CD4-positive, alpha-beta T cell treated with Interleukin-1 beta for 1 hour (primary cell): ENCODE measurements at regions not wholly inside any gene's neighbourhood (a gene's known extent, or its start where the extent isn't known, plus 50 kb on each side); places are given as distances from the start of the nearest gene placed in this dataset.

Experiments
- DNase-seq, 2 donors: peaks; one replicate each; pipeline ENCODE4 v3.0.0-alpha.2; 2020 to 2022

DNA sequence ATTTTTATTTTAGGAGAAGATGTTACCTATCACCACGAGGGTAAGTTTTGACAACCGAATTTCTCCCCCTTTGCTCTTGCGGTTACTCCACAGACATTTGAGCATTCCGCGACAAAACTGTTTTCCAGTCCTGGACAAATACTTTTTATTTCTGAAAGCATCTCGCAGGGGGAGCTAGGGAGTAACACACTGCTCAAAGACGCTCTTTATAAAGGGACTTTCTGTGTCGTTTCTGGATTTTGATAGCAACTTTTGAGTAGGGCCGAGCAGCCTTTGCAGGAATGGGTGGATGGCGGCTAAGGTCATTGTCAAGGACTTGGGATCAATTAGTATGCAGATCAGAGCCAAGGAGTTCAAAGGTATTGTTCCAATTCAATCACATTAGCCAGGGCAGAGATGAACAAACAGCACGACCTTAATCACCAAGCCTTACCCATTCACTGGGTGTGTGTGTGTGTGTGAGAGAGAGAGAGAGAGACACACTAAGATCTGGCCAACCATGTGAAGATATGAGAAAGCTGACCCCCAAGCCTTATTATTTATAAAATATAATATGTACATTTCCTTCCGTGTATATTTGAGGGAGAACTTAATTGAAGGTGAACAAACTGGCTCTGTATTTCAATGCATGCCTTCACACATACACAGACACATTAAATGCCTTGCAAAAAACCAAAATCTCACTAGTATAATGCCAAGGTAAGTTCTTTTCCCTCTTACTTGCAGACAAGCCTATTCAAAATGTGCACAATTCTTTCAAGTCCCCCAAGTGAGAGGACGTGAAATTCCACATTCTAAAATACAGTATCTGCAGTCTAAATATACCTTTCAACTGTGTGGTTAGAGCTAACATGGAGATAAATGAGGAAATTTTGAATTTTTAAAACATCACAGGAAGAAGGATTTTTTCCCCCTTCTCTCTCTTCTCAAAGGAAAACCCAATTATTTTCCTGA lies 613.8 kb downstream of the VRK1 start:
- DNase-seq: no peak

- no peak for DNase-seq
These were observed 614.9 kb downstream of the VRK1 start for GRCh38 chr14:97411938-97412612.

- DNase-seq: no peak
These were observed 615.9 kb downstream of the VRK1 start for GRCh38 chr14:97413022-97413539.

DNA sequence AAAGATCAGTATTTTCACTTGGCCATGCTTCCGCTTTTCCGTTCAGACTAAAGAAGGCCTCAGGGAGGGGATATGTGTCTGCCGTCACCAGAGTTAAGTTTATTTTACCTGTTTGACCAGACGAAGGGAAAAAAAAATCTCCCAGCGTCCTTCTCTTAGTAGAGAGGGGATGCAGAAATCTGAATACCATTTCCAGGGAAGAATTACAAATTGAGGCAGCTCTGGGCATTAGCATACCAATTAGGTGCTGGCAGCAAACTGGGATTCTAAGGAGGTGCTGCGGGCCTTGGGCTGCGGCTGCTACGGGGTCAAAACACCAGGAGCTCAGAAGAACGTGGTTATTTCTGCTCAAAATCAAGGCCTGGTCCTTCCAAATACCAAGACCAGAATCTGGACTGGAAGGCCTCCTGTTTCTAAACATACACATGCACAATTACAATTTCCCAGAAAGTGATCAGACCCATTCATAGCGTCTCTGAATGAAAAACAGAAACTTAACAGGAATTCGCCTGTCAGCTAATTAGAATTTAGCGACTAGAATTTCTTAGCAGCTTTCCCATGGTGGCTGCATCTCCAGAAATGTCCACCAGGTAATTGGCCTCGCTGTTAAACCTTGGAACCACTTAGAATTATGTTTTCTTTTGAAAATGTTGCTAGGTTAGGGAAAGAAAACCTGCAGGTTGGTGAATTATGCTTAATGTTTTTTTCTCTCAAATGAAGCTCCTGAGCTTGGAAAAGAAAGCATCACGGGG lies 617.0 kb downstream of the VRK1 start:
- DNase-seq: no peak

- DNase-seq: no peak
These were observed 617.5 kb downstream of the VRK1 start for GRCh38 chr14:97414718-97415098.

GRCh38 chr14:97415907-97416306 lies 618.7 kb downstream of the VRK1 start:
- no peak for DNase-seq

- no peak for DNase-seq
These were observed 619.4 kb downstream of the VRK1 start for GRCh38 chr14:97416550-97416949.

DNA sequence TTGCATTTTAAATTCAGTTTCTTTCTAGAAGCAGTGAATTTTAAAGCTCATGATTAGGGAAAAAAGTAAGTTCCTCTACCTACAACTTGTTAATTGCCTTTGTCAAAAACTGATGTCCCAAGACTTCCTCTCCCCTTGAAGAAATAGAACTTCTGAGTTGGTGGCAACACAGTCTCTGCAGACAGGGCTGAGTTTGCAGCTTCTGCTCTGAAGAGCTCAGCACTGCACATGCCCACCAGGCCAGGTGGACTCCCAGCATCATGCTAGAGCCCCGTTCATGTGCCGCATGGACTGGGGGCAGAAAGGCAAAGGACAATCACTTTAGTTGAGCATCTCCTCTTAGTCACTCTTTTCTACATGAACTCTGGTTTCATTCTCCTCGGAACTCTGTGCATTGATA lies 620.1 kb downstream of the VRK1 start:
- DNase-seq: no peak

- no peak for DNase-seq
These were observed 623.0 kb downstream of the VRK1 start for GRCh38 chr14:97420211-97420610.

DNA sequence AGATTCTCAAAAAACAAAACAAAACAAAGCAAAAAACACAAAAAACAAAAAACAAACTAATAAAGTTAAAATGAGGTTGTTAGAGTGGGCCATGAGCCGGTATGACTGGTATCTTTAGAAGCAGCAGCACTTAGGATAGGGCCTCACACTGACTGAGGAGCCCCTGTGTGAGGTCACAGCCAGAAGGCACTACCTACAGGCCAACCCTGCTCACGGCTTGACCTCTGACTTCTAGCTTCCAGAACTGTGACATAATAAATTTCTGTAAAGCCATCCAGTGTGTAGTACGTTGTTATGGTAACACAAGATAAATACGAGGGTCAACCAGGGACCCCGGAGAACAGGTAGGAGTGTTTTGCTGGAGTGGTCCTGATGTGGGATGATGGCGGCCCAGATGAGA lies 629.6 kb downstream of the VRK1 start:
- DNase-seq: no peak

- DNase-seq: no peak
These were observed 631.7 kb downstream of the VRK1 start for GRCh38 chr14:97428808-97429440.

GRCh38 chr14:97432586-97432985 lies 635.4 kb downstream of the VRK1 start:
- peak in 1 of 2 donors; percentile 4 for DNase-seq

DNA sequence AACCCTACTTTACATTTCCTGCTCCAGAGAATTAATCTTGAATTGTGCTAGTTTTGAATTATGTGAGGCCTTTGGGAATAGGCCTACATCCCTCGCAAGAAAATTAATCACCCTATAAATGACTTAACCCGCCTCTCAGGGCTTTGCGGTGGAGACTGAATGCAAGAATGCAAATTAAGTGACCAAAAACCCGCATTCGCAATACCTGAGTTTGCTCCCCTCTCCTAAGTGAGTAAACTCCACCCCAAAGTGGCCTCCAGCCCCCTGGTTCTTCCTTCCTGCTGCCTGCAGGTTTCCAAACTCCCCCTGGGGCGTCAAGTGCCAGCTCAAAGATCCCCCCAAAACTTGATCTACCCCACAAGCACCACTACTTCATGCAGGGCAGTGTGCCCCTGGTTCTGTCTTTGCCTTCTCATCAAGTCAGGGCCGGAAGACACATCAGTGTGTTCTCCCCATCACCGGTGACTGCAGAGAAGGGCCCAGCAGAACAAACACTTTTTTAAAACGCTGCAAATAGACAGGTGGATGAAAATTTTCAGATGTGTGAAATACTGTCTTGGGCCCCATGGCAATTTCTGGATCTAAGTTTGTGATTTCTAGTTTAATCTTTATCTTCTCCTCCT lies 644.7 kb downstream of the VRK1 start:
- no peak for DNase-seq

DNA sequence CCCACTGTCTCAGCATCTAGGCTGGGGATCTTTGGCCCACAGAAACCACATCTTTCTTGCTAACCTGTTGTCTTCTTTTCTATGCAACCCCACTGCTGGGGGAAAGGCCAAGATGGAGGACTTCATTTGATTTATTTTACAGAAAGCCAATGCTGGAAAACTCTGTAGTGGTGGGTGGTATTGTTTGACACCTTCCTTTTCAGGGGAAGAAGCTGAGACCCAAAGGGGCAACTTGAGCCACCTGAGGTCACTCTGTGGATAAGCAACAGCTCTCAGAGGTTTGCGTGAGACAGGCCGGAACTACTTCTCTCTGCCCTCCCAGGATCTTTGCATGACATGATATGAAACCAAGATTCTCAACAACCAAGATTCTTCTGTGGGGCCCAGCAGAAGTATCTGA lies 645.2 kb downstream of the VRK1 start:
- DNase-seq: no peak

GRCh38 chr14:97443412-97443811 lies 646.2 kb downstream of the VRK1 start:
- DNase-seq: no peak

- no peak for DNase-seq
These were observed 647.1 kb downstream of the VRK1 start for GRCh38 chr14:97444248-97444647.

DNA sequence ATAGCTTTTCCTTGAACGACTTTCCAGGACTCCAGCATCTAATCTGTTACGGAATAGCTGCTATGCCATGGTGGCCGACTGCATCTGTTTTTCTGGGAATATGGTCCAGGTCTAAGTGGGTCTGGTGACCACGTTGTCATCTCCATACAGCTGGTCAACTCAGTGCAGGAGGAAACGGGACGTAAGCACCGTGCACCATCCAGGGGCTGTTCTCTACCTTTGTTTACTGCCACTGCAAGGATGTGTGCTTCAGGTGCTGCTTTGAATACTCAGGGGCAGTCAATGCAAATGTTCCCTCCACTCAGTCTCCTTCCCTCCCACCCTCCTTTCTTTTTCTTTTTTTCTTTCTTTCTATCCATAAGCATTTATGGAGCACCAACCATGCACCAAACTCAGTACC lies 648.2 kb downstream of the VRK1 start:
- DNase-seq: no peak

- DNase-seq: no peak
These were observed 648.9 kb downstream of the VRK1 start for GRCh38 chr14:97446087-97446486.

- no peak for DNase-seq
These were observed 655.1 kb downstream of the VRK1 start for GRCh38 chr14:97452314-97452713.

DNA sequence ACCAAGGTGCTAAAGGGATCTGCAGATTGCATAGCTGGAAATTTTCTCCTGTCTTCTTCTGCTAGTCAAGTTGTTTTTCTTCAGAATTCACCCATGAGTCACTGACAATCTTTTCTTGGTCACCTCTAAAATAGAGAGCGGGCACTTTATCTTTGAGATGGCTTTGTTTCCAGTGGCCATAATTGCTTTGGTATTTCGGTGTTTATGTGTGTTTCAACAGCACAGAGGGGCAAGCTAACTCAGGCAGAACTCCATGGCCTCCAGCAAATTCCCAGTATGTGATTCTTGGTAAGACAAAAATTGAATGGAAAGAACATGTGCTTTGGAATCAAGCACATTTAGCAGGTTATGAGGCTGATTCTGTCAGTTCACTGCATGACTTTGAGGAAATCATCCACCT lies 656.8 kb downstream of the VRK1 start:
- DNase-seq: no peak

- DNase-seq: no peak
These were observed 659.3 kb downstream of the VRK1 start for GRCh38 chr14:97456462-97456861.

- DNase-seq: peak; percentile 13 to 44
These were observed 659.8 kb downstream of the VRK1 start for GRCh38 chr14:97456958-97457357.
